Cerebellar cortex (tissue), 1 donor: ENCODE measurements at regions not wholly inside any gene's neighbourhood (a gene's known extent, or its start where the extent isn't known, plus 50 kb on each side); places are given as distances from the start of the nearest gene placed in this dataset.

Source experiments
- DNase-seq: peaks from one replicate; pipeline ENCODE4 v3.0.0-alpha.2; 2015; ENCODE audit warnings: low spot score

DNA sequence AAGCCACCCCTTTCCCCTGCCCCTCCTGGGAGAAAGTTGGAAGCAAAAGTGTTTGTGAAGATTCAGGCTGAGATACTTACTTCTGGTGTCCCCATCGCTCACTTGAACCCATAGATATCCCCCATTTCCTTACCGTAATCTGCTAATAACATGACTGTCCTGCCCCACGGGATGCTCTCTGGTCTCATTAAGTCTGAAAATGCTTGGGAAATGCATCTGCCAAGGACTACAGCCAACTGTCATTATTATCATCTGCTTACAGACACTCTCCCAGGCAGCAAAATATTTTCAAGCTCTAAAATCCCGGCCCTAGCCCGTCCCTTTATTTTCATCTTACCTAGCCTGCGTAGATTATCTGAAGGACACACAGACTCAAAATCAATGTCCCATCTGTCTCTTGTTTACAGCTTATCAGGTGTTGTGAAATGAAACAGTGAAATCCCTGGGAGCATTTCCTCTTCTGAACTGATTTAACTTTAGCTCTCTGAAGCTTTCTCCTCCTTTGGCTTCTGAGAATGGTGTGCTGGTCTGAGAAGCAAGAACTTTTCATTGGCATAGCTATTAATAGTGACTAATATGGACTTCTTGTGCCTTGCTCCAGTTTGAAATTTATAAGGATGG, 126.9 kb upstream of the OSMR start:
- DNase-seq = no peak

DNA sequence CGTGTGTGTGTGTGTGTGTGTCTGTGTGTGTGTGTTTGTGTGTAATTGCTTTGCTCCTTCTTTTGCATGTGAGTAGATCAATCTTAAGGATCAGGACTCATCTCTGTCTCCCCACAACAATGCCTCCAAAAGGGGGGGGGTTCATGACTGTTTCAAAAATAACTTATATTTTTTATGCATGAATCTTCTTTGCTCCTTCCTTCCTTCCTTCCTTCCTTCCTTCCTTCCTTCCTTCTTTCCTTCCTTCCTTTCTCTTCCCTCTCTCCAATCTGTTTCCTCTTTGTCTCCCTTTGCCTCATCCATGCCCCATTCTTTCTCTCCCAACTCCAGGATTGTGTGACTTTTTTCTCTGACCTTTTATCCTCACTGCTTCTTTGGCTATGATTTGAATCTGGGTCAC, 126.4 kb upstream of the OSMR start:
- DNase-seq = no peak

DNA sequence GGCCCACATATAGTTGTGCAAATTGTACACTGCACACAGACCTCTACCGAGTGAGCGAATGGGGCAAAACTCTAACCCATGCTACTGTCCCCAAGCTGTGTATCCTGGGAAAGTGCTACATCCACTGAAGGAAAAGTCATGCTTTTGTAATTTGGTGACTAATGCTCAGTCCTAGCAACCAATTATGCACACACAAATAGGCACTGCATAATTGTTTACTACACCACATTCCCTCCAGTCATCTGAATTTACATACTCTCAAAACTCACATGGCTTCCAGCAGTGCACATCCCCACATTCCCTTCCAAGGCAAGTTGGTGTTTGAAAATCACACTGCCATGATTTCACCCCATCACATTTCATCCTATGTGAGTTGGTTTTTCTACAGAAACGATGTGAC, 125.9 kb upstream of the OSMR start:
- no peak for DNase-seq

DNA sequence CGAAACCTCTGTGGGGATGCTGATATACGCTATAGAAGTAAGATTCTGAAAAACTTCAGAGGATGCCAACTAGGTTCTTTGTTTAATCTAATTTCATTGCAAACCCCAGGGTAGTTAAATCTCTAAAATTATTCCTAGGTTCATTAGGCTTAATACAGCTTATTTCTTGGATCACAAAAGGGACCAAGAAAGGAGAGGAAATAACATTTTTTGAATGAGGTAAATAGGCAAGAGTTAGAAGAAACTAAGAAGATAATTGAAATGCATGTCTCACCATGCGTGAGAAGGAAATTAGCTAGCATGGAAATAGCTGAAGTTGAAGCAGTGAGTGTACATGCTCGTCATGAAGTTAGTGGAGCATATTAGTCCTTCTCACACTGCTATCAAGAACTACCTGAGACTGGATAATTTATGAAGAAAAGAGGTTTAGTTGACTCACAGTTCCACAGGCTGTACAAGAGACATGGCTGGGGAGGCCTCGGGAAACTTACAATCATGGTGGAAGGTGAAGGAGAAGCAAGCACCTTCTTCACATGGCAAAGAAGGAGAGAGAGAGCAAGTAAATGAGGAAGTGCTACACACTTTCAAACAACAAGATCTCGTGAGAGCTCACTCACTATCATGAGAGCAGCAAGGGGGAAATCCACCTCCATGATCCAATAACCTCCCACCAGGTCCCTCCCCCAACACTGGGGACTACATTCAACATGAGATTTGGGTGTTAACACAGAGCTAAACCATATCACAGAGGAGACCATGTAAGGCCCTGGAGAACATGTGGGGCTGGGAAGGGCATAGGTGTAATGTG, 125.1 kb upstream of the OSMR start:
- DNase-seq = no peak

DNA sequence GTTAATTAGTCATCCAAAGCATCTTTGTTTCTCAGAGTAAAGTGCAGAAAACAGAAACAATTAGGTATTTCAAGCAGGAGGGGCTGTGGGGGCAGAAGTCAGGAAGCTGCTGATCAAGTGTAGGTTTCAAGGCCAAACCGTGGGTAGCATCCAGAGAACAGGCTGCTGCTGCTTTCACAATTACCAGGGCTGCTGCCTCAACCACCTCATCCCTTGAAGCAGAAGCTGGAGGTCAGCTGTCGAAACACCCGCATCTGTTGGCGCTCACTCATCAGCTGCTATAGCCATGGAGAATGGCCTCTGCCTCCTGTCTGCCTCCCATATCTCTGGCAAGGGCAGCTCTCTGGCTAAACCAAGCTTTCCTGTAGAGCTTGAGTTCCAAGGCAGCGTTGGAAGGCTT, 122.9 kb upstream of the OSMR start:
- no peak for DNase-seq

DNA sequence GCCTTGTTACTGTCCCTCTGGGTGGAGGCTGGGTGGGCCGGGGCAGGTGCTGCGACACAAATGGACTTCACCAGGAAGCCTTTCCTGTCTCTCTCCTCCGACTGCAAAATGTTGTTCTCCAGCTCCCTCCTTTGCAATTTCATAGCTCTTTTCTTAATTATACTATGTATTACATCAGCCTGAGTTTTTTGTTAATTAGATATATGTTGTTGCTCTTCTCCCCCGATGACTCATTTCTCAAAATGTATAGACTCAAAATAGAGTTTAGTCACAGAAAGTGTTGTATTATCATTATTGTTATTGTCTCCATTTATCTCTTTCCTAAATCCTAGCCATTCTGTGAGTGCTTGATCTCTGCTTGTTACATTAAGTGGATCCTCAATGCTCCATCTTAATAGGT, 122.4 kb upstream of the OSMR start:
- DNase-seq = no peak

DNA sequence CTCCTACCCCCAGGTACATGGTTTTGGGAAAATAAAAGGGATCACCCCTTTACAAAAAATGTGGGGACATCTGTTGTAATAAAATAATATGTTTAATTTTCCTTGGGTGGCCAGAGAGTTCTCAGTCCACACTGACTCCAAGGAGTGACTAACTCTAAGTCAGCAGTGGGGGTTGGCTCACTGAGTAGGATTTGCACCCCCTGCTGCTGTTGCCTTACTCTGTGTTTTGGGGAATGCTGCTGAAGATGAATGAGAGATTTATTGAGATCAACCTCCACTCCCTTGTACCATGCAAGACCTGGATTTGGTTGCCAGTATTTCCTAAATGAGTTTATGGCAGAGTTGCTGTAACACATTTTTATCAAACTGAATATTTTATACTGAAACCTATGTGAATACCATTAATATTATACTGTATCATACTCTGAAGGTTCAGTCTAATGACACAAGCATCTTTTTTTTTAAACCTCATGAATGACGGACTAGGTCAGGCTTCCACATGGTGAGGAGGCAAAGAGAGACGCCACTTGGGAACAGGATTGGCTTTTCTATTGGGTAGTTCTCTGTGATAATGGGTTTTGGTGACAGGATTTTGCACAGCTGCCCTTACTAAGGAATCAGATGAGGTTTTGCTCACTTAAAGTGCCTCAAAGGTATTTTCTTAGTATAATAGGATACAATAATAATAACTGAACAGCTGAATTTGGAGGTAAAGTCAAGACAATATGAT, 121.3 kb upstream of the OSMR start:
- DNase-seq = no peak

DNA sequence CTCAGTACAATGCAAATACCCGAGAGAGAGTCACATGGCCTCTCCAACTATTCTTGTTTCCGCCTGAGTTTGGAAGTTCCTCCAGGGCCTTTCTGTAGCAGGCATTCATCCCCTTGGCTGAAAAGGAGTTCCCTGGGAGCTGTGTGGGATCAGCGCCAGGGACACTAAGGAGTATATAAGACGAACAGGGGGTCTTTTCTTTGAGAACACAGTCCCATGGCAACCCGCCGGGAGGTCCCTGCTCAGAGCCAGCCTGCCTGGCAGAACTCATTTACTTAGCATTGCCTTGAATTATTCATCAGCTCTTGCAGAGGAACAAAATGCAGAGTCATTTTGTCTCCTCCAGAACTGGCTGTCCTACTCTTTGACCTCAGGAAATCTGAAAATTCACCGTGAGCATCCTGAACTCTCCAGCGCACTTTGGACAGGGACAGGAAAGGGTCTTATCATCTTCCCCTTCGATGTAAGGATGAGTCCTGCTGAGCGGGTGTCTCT, 120.4 kb upstream of the OSMR start:
- DNase-seq = peak; percentile 36

DNA sequence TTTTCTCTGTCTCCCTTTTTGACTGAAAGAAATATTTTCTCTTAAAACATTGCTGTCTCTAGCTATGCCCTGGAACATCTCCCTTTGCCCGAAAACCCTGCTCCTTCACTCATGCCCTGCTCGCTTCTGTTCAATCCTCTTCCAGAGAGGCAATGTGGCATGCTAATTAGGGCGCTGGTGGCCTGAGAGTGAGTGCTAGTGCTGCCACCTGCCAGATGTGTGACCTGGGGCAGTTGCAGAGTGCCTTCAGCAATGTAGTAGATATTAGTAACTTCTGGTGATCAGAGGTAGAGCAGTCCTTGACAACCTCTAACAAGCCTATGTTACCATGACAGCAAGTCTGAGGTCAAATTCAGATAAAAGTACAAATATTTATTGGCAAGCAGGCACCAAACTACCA, 119.5 kb upstream of the OSMR start:
- no peak for DNase-seq

DNA sequence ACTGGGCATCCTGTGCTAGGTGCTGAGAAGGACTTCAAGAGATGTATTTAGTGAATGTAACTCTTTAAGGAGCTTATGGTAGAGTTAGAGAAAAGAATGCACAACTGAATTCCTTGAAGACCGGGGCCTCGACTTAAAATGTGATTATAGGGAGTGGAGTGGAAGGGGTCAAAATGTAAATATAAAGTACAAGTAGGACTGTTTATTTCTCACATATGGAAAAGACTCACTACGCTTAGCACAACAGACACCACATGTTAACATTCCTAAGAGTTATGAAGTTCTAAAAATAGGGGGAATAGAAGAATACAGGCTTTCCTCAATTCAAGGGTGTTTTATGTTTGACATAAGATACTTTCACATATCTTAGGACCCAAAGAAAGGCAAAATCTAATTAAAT, 117.8 kb upstream of the OSMR start:
- DNase-seq = no peak

DNA sequence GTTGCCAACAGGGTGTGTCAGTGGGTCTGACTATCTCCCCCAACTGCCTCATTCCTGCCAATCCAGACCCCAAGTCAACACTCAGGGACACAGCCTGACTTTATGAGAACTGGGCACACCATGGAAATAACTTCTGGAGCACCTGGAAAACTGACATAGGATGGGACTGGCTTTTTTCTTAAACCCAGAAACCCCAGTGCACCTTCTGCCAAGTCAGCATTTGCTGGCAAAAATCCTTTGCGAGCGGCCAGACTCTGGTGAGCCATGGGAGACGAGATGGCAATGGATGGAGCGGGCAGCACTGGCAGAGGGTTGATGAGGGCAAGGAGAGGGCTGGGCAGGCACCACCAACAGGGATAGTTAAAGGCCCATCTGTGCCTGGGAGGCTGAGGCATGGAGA, 114.4 kb upstream of the OSMR start:
- no peak for DNase-seq

DNA sequence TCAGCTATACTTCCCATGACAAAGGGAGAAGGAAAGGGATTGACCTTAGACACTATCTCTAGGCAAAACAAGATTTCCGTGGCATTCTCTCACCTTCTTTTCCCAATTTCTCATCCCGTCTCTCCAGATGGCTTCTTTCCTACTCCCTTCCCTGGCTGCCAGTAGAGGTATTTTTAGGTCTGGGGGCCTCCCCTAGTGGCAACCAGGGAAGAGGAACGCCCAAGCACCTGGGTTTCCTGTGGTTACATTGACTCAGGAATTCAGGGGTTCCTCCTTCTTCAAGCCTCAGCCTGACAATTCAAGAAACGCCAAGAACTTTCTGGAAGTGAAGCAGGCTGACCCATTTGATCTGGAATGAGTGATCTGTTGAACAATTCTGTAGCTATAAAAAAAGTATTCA, 111.5 kb upstream of the OSMR start:
- DNase-seq = no peak

DNA sequence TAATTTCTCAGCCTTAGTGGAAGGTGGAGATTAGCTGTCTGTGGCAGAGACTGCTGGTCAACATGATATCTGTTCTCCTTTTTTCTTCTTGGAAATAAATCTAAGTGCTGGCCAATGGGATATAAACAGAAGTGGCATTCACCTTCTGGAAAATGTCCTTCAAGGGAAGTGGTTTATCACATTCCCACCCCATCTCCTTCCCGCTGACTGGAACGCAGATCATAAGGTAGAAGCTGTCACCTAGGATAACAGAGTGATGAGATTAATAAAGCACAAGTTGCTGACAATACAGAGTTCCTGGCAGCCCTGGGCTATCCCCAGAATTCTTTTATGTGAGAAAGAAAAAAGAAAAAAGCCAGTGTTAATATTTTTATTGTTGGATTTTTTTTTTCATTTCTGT, 109.7 kb upstream of the OSMR start:
- no peak for DNase-seq

DNA sequence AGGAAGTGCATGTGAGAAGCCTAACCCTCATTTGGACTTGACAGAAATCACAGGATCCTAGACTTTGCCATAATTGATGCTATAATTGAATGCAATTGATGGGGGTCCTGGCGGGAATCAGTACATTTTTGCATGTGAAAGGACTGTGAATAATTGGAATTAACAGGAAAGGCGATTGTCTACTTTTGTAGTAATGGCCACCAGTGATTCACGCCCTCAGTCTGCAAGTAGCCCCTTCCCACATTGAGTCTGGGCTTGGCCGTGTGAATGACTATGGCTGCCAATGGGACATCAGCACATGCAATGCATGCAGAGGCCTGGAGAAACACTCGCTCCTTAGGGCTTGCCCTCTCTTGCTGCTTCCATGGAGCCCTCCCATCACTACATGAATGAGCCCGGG, 107.8 kb upstream of the OSMR start:
- DNase-seq = no peak

DNA sequence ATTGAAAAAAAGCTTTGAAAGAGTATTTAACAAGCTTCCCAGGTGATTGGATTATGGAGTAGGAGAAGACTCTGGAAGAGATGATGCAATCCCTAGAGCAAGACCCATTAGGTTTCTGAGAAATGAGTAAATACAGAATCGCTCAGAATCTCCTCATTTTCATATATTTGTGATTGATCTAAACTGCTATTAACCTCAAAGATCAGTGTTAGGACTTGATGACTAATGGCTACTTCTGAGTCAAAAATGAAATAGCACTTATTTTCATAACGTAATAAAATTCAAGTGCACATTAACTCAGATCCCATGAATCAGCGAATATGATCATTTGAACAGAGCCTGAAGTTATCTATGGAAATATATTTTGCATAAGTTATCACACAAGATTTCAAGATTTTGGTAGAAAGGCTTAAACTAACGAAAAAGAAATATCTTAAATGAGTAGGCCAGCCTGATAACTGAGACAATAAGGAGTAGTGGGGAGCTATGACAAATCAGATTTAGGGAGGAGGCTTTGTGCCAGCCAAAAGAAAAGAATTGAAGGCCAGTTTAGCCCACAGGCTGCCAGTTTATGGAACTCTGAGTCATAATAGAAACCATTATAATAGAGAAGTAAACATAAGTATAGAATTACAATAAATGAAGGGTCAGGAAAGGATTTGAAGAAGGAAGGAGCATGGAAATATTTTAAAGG, 106.7 kb upstream of the OSMR start:
- no peak for DNase-seq

DNA sequence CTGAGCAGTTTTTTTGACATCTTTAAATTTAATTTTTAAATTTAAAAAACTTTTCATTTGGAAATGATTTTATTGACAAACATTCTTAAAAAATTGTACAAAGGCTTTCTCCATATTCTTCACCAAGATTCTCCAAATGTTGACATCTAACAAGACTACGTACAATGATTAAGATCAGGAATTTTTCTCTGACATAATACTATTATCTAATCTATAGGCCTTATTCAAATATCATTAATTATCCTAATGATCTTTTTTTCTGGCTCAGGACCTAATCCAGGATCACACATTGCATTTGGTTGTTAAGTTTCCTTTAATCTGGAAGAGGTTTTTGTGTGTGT, 106.1 kb upstream of the OSMR start:
- no peak for DNase-seq

DNA sequence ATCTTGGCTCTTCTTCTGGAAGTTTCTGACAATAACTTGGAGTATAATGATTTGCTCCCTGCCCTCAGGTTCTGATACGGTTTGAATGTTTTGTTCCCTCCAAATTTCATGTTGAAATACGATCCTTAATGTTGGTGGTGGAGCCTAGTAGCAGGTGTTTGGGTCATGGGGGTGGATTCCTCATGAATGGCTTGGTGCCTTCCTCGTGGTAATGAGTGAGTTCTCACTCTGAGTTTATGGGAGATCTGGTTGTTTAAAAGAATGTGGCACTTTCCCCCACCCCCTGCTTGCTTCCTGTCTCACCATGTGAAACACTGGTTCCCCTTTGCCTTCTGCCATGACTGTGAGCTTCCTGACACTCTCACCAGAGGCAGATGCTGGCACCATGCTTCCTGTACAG, 103.0 kb upstream of the OSMR start:
- DNase-seq = no peak

DNA sequence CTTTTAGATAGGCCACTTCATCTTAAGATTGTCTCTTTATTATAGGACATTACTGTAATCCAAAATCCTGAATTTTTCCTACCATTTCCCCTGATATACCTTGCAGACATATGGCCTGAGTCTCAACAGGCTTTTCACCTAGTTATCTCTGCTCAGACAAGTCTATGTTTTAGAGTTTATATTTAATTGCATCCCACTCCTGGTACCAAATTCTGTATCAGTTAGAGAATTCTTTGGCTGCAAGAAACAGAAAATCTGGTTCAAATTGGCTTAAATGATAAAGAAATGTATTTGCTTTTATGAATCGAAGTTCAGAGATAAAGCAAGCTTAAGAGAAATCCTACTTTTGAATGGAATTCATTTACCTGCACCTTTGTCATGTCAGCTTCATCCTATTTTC, 102.2 kb upstream of the OSMR start:
- no peak for DNase-seq

DNA sequence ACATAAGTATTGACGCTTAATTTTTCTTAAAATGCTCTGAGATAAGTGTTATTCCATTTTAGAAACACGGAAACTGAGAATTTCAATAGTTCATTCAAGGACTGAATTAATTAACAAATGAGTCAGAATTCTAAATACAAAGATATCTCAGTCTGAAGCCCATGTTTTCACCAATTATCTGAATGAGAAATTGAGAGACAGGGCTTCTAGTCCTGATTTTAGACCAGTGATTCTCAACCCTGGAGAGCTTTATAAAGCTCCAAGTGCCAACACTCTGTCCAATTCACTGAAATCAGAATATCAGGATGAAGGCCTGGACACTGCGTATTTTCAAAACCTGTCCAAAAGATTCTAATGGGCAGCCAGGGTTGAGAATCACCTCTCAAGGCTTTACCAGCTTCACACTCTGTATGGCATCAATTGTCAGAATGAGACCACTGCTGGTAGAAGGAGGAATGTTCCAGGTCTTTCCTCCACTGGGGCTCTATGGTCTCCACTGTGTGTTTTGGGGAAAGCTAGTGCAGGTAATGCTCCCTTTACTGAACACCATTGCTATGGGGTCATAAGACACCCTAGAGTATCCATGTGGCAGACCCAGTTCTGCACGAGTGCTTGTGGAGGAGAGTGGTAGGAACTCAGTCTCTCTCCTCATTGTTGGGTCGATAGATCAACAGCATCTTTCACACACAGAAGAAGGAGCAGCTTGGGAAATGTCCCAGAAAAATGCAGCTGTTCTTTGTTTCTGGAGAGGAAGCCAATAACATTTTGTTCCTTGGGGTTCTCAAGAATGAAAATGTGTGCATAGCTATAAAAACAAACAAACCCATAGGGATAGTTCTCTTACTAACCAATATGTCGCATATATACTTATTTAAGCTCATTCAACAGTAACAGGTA, 99.7 kb upstream of the OSMR start:
- DNase-seq = no peak

DNA sequence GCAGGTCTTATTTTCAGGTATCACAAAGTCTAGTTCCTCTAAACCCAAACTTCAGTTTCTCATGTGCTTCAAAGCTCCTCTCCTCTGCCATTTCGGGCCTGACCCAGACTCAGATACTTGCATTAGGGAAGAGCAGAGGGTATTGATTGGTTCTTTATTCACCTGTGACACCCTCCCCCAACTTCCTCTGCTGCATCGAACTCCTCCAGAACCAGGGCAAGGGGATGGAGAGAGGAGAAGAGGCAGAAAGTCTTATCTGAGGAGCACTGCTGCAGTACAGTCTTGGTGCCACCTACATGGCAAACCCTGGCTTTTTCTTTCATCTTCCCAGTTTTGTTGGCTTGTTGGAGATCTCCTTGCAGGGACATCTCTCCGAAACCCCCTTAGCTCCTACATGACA, 96.0 kb upstream of the OSMR start:
- DNase-seq = no peak

DNA sequence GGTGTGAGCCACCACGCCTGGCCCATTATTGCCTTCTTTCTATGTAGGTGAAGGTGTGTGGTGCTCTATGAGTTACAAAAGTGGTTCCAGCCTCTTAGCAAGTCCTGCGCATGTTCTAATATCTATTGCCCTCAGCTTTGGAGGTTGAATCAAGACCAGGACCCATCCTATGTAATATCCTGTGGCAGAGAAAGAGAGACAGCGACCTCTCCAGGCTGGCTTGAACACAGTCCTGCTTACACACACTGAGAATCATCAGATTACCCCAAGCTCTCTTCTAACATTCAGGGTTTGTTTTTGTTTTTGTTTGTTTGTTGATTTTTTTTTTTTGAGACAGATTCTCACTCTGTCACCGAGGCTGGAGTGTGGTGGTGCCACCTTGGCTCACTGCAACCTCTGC, 94.7 kb upstream of the OSMR start:
- DNase-seq = no peak
